ENCODE measurements at regions not wholly inside any gene's neighbourhood (a gene's known extent, or its start where the extent isn't known, plus 50 kb on each side); places are given as distances from the start of the nearest gene placed in this dataset.

GRCh38 chr1:65541161-65541560 lies 120.7 kb downstream of the LEPR start:
- TF ChIP-seq POLR2A (IDR thresholded peaks at IDR 0.05), result no peak
- TF ChIP-seq CTCF (IDR thresholded peaks at IDR 0.05), result no peak
- no peak for TF ChIP-seq POLR2AphosphoS5 (IDR thresholded peaks at IDR 0.05)

Measured in prostate gland (tissue), 2 donors.